HCT116 (cell line): ENCODE measurements at regions not wholly inside any gene's neighbourhood (a gene's known extent, or its start where the extent isn't known, plus 50 kb on each side); places are given as distances from the start of the nearest gene placed in this dataset.

Experiments
- EZH2 ChIP-seq: fragments of 200-600 bp; sonication (generic); IDR thresholded peaks from 2 replicates; pipeline ENCODE4 v1.6.1; 2017; ENCODE audit warnings: antibody characterized with exemption, mixed run types
- EZH2phosphoT487 ChIP-seq: fragments of 200-600 bp; IDR thresholded peaks from 2 replicates; pipeline ENCODE4 v1.6.1; 2018; ENCODE audit warnings: antibody characterized with exemption, borderline replicate concordance
- MAX ChIP-seq: IDR thresholded peaks from 2 replicates; pipeline ENCODE4 v1.6.1; 2012
- POLR2A ChIP-seq: IDR thresholded peaks from 2 replicates; pipeline ENCODE4 v1.7.0; 2011; ENCODE audit warnings: borderline replicate concordance; ENCODE audit not compliant: insufficient read depth, insufficient read length; ENCODE audit errors: extremely low read depth
- POLR2AphosphoS5 ChIP-seq: IDR thresholded peaks from 2 replicates; pipeline ENCODE4 v1.6.1; 2011; ENCODE audit warnings: mild to moderate bottlenecking, low read depth, low read length, moderate library complexity
- REST ChIP-seq: IDR thresholded peaks from 2 replicates; pipeline ENCODE4 v1.6.1; 2012; ENCODE audit warnings: low read depth
- SP1 ChIP-seq: IDR thresholded peaks from 2 replicates; pipeline ENCODE4 v1.6.1; 2012; ENCODE audit warnings: low read depth
- TF ChIP-seq, protein P1 (sequence below), 3 experiments: fragments of 200-600 bp in 1 of 3; sonication (generic) in 1 of 3; IDR thresholded peaks in 2 of 3; conservative IDR thresholded peaks in 1 of 3; 2 replicates each; pipeline ENCODE4 v1.5.1; 2012 to 2017; ENCODE audit warnings: low read depth in 2 of 3, low read length in 2 of 3, antibody characterized with exemption in 1 of 3, borderline replicate concordance in 1 of 3, control low read depth in 1 of 3, mild to moderate bottlenecking in 1 of 3, mixed read lengths in 1 of 3, mixed run types in 1 of 3, moderate library complexity in 1 of 3; ENCODE audit not compliant: insufficient read depth in 1 of 3

DNA sequence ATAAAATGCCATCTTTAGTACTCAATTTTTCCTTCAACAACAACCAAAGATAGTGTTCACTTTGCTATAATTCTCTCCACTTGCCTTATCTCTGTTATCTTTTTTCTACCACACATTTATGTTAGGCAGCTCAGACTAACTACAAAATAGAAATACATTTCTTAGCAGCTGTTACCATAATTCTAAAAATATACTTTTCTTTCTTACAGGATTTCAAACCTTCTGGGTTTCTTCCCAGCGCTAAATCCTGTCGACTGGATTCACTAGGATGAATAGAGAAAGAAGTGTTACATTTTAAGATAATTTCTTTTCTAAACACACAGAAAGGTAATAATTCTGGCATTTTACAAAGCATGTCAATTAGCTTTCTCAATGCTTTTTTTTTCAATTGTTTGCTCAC is 105.5 kb upstream of the GK2 start:
- TF ChIP-seq, protein P1, sequence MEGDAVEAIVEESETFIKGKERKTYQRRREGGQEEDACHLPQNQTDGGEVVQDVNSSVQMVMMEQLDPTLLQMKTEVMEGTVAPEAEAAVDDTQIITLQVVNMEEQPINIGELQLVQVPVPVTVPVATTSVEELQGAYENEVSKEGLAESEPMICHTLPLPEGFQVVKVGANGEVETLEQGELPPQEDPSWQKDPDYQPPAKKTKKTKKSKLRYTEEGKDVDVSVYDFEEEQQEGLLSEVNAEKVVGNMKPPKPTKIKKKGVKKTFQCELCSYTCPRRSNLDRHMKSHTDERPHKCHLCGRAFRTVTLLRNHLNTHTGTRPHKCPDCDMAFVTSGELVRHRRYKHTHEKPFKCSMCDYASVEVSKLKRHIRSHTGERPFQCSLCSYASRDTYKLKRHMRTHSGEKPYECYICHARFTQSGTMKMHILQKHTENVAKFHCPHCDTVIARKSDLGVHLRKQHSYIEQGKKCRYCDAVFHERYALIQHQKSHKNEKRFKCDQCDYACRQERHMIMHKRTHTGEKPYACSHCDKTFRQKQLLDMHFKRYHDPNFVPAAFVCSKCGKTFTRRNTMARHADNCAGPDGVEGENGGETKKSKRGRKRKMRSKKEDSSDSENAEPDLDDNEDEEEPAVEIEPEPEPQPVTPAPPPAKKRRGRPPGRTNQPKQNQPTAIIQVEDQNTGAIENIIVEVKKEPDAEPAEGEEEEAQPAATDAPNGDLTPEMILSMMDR (IDR thresholded peaks at IDR 0.05 in 2 of 3, conservative IDR thresholded peaks at IDR 0.05 in 1 of 3; ENCODE audit: borderline replicate concordance in 1 of 3, insufficient read depth in 1 of 3, low read depth in 2 of 3, low read length in 2 of 3): no peak
- TF ChIP-seq REST (no peak), EZH2 (no peak), POLR2A (no peak), POLR2AphosphoS5 (no peak), MAX (no peak), EZH2phosphoT487 (no peak), SP1 (no peak)
